ENCODE measurements at regions not wholly inside any gene's neighbourhood (a gene's known extent, or its start where the extent isn't known, plus 50 kb on each side); places are given as distances from the start of the nearest gene placed in this dataset.
A peak's percentile ranks its signal among the peaks of the same experiment; 100 is the strongest.

GRCh38 chr1:234686035-234686434 is 76.1 kb upstream of the IRF2BP2 start (continued):
- TF ChIP-seq EP300 (IDR thresholded peaks at IDR 0.05; ENCODE audit: low read length) (peak; percentile 40; the same call in 1 of the 2 replicates), ADNP (tag; IDR thresholded peaks at IDR 0.05) (no peak), RERE (CRISPR knock-in tag; IDR thresholded peaks at IDR 0.05; ENCODE audit: borderline replicate concordance) (no peak), CCNT2 (IDR thresholded peaks at IDR 0.05; ENCODE audit: borderline replicate concordance, extremely low read depth, insufficient read length, low read depth, low read length) (no peak), ZNF174 (CRISPR knock-in tag; IDR thresholded peaks at IDR 0.05) (no peak), RBM22 (IDR thresholded peaks at IDR 0.05; ENCODE audit: low read depth, low read length, poor library complexity, severe bottlenecking) (no peak), ID3 (CRISPR knock-in tag; IDR thresholded peaks at IDR 0.05) (no peak), ID3 (tag; IDR thresholded peaks at IDR 0.05) (no peak), TAF1 (IDR thresholded peaks at IDR 0.05; ENCODE audit: control insufficient read depth, extremely low read depth, insufficient read depth, low read length, severe bottlenecking) (no peak), MED1 (CRISPR knock-in tag; IDR thresholded peaks at IDR 0.05; ENCODE audit: borderline replicate concordance) (no peak), SRSF3 (IDR thresholded peaks at IDR 0.05; ENCODE audit: insufficient read depth, low read length) (no peak), ZKSCAN1 (IDR thresholded peaks at IDR 0.05; ENCODE audit: low read depth, low read length) (no peak), ZNF707 (CRISPR knock-in tag; conservative IDR thresholded peaks at IDR 0.05) (no peak), GTF2A2 (tag; IDR thresholded peaks at IDR 0.05) (no peak), RBM17 (IDR thresholded peaks at IDR 0.05; ENCODE audit: borderline replicate concordance, low read depth, low read length) (no peak), CBFA2T3 (IDR thresholded peaks at IDR 0.05) (peak; percentile 49; the same call in 1 of the 2 replicates), ZNF79 (CRISPR knock-in tag; IDR thresholded peaks at IDR 0.05; ENCODE audit: low read depth) (no peak), RCOR1 (IDR thresholded peaks at IDR 0.05; ENCODE audit: borderline replicate concordance in 1 of 2, low read depth in 2 of 2, low read length in 2 of 2) (no peak), MCM5 (IDR thresholded peaks at IDR 0.05; ENCODE audit: low read depth) (no peak)
- TF ChIP-seq, protein P1, sequence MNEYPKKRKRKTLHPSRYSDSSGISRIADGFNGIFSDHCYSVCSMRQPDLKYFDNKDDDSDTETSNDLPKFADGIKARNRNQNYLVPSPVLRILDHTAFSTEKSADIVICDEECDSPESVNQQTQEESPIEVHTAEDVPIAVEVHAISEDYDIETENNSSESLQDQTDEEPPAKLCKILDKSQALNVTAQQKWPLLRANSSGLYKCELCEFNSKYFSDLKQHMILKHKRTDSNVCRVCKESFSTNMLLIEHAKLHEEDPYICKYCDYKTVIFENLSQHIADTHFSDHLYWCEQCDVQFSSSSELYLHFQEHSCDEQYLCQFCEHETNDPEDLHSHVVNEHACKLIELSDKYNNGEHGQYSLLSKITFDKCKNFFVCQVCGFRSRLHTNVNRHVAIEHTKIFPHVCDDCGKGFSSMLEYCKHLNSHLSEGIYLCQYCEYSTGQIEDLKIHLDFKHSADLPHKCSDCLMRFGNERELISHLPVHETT (CRISPR knock-in tag; conservative IDR thresholded peaks at IDR 0.05 in 1 of 2, IDR thresholded peaks at IDR 0.05 in 1 of 2), result 0 out of 4 replicates have a peak, but pooled peaks of 1 of the 2 experiments have one; percentile 20
- TF ChIP-seq, protein P2, sequence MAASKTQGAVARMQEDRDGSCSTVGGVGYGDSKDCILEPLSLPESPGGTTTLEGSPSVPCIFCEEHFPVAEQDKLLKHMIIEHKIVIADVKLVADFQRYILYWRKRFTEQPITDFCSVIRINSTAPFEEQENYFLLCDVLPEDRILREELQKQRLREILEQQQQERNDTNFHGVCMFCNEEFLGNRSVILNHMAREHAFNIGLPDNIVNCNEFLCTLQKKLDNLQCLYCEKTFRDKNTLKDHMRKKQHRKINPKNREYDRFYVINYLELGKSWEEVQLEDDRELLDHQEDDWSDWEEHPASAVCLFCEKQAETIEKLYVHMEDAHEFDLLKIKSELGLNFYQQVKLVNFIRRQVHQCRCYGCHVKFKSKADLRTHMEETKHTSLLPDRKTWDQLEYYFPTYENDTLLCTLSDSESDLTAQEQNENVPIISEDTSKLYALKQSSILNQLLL (CRISPR knock-in tag; IDR thresholded peaks at IDR 0.05; ENCODE audit: borderline replicate concordance), result no peak

Data from K562 (cell line).